ENCODE measurements at regions not wholly inside any gene's neighbourhood (a gene's known extent, or its start where the extent isn't known, plus 50 kb on each side); places are given as distances from the start of the nearest gene placed in this dataset.

DNA sequence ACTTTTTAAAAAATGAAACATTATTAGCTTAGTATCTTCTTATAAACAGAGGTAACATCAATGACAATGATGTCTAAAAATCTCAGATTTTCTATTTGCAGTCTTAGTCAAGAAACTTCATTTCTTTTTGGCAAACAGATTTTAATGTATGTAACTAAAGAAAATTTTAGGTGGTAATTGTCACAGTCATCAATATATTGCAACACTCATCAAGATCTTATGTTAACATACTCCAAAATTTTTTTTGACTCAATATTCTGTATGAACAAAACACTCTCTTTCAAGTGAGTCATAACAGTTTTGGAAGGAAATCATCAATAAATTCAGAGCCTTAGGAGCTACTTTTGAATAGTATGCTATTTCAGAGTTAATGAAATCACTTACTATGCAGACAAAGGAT lies 1507.6 kb downstream of the SLITRK1 start:
- TF ChIP-seq, protein P1, sequence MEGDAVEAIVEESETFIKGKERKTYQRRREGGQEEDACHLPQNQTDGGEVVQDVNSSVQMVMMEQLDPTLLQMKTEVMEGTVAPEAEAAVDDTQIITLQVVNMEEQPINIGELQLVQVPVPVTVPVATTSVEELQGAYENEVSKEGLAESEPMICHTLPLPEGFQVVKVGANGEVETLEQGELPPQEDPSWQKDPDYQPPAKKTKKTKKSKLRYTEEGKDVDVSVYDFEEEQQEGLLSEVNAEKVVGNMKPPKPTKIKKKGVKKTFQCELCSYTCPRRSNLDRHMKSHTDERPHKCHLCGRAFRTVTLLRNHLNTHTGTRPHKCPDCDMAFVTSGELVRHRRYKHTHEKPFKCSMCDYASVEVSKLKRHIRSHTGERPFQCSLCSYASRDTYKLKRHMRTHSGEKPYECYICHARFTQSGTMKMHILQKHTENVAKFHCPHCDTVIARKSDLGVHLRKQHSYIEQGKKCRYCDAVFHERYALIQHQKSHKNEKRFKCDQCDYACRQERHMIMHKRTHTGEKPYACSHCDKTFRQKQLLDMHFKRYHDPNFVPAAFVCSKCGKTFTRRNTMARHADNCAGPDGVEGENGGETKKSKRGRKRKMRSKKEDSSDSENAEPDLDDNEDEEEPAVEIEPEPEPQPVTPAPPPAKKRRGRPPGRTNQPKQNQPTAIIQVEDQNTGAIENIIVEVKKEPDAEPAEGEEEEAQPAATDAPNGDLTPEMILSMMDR (IDR thresholded peaks at IDR 0.05; ENCODE audit: extremely low read depth in 1 of 2, insufficient read depth in 1 of 2, low read depth in 1 of 2, low read length in 2 of 2), result no peak
- TF ChIP-seq MAX (IDR thresholded peaks at IDR 0.05; ENCODE audit: insufficient read depth, insufficient read length) (no peak), POLR2A (IDR thresholded peaks at IDR 0.05; ENCODE audit: low read depth, low read length) (no peak), POLR2AphosphoS5 (IDR thresholded peaks at IDR 0.05; ENCODE audit: insufficient read depth, low read depth, low read length) (no peak), EZH2 (IDR thresholded peaks at IDR 0.05; ENCODE audit: borderline replicate concordance, low read depth, low read length, severe bottlenecking) (no peak), MYC (IDR thresholded peaks at IDR 0.05; ENCODE audit: low read depth, low read length) (no peak), JUN (IDR thresholded peaks at IDR 0.05; ENCODE audit: borderline replicate concordance, insufficient read depth, insufficient read length, low read depth) (no peak), FOS (IDR thresholded peaks at IDR 0.05; ENCODE audit: borderline replicate concordance, insufficient read depth, low read length) (no peak)

All from endothelial cell of umbilical vein (primary cell).